IMR-90 (cell line): ENCODE measurements at regions not wholly inside any gene's neighbourhood (a gene's known extent, or its start where the extent isn't known, plus 50 kb on each side); places are given as distances from the start of the nearest gene placed in this dataset.
A peak's percentile ranks its signal among the peaks of the same experiment; 100 is the strongest.
"Not testable (repeated sequence)": the region's sequence is repeated elsewhere in the genome, so short reads cannot be mapped to it uniquely, and the experiment has no call there.

Experiments
- ATAC-seq: fragments of 200-7000 bp; cut with Tn5 transposase; 2 replicates; pipeline ENCODE4 v1.9.1; 2020; ENCODE audit warnings: low read depth, mild to moderate bottlenecking, moderate library complexity
- BruUV-seq: library from RNA; stranded (reverse); fragments of 400-500 nt; replicated peaks from 2 replicates; lab custom pipeline; 2021; lab: Mats Ljungman, UMichigan
- CTCF ChIA-PET: fragments of 300-600 bp; formaldehyde crosslinking; extraction: SDS; loops from one replicate; lab custom pipeline; 2021; ENCODE audit warnings: antibody characterized with exemption; lab: Yijun Ruan, JAX
- POLR2A ChIA-PET: fragments of 300-600 bp; sonication (Branson Sonifier 250); formaldehyde crosslinking; loops from one replicate; lab custom pipeline; 2022; ENCODE audit warnings: antibody characterized with exemption; ENCODE audit not compliant: unreplicated experiment; lab: Charles Lee
- DNase-seq: peaks from one replicate; pipeline ENCODE4 v3.0.0; 2013
- H2AFZ ChIP-seq: replicated peaks from 2 replicates; pipeline ENCODE3; 2013; ENCODE audit warnings: low read length, mild to moderate bottlenecking; ENCODE audit not compliant: poor library complexity
- H2AK5ac ChIP-seq: 2 replicates; pipeline ENCODE4 v1.6.1; 2013; ENCODE audit warnings: low read depth, low read length, inconsistent platforms
- H2AK9ac ChIP-seq: replicated peaks from 2 replicates; pipeline ENCODE3; 2013; ENCODE audit warnings: mild to moderate bottlenecking, low read depth, low read length, moderate library complexity; ENCODE audit not compliant: poor library complexity
- H2BK120ac ChIP-seq: 2 replicates; pipeline ENCODE4 v1.6.1; 2013; ENCODE audit warnings: low read depth, low read length, inconsistent platforms
- H2BK15ac ChIP-seq: 3 replicates; pipeline ENCODE4 v1.6.1; 2013; ENCODE audit warnings: low read depth, low read length, inconsistent platforms
- H2BK20ac ChIP-seq: 2 replicates; pipeline ENCODE4 v1.6.1; 2013; ENCODE audit warnings: low read depth, mild to moderate bottlenecking, inconsistent platforms, low read length, moderate library complexity
- H2BK5ac ChIP-seq: 2 replicates; pipeline ENCODE4 v1.6.1; 2013; ENCODE audit warnings: mild to moderate bottlenecking, low read depth, low read length, inconsistent platforms; ENCODE audit not compliant: poor library complexity, severe bottlenecking
- H3K14ac ChIP-seq: replicated peaks from 2 replicates; pipeline ENCODE4 v1.6.1; 2013; ENCODE audit warnings: low read depth, low read length, inconsistent platforms
- H3K18ac ChIP-seq: 2 replicates; pipeline ENCODE4 v1.6.1; 2013; ENCODE audit warnings: low read depth, low read length, control low read depth
- H3K23ac ChIP-seq: 2 replicates; pipeline ENCODE4 v1.6.1; 2013; ENCODE audit warnings: low read depth, low read length, inconsistent platforms
- H3K27ac ChIP-seq: 2 replicates; pipeline ENCODE4 v1.5.1; 2013; ENCODE audit warnings: mild to moderate bottlenecking, control low read depth, low read length; ENCODE audit not compliant: insufficient read depth
- H3K27me3 ChIP-seq: 2 replicates; pipeline ENCODE4 v1.6.1; 2013; ENCODE audit warnings: low read length; ENCODE audit not compliant: control insufficient read depth, insufficient read depth
- H3K36me3 ChIP-seq: 2 replicates; pipeline ENCODE4 v1.6.1; 2013; ENCODE audit warnings: low read length, mixed read lengths; ENCODE audit not compliant: control insufficient read depth, insufficient read depth
- H3K4ac ChIP-seq: 2 replicates; pipeline ENCODE4 v1.6.1; 2013; ENCODE audit warnings: low read depth, low read length, inconsistent platforms
- H3K4me1 ChIP-seq: 2 replicates; pipeline ENCODE4 v1.6.1; 2013; ENCODE audit warnings: low read length, mixed read lengths; ENCODE audit not compliant: control insufficient read depth, insufficient read depth
- H3K4me2 ChIP-seq: 2 replicates; pipeline ENCODE4 v1.6.1; 2013; ENCODE audit warnings: low read depth, mild to moderate bottlenecking, control low read depth, low read length, moderate library complexity
- H3K4me3 ChIP-seq: 2 replicates; pipeline ENCODE4 v1.5.1; 2013; ENCODE audit warnings: low read depth, mild to moderate bottlenecking, control low read depth, low read length, moderate library complexity; ENCODE audit not compliant: insufficient read depth
- H3K56ac ChIP-seq: 2 replicates; pipeline ENCODE4 v1.6.1; 2013; ENCODE audit warnings: low read length, inconsistent platforms; ENCODE audit not compliant: insufficient read depth; ENCODE audit errors: extremely low read depth
- H3K79me1 ChIP-seq, 2 experiments: 2 replicates each; pipeline ENCODE4 v1.6.1; 2013; ENCODE audit warnings: low read length in 2 of 2, inconsistent platforms in 1 of 2, low read depth in 1 of 2
- H3K9ac ChIP-seq: 2 replicates; pipeline ENCODE4 v1.6.1; 2013; ENCODE audit warnings: low read depth, low read length, control low read depth
- H3K9me1 ChIP-seq: 2 replicates; pipeline ENCODE4 v1.6.1; 2013; ENCODE audit warnings: low read length, inconsistent platforms; ENCODE audit not compliant: insufficient read depth
- H3K9me3 ChIP-seq: 2 replicates; pipeline ENCODE4 v1.6.1; 2013; ENCODE audit warnings: low read length; ENCODE audit not compliant: control insufficient read depth, insufficient read depth
- H4K20me1 ChIP-seq: 2 replicates; pipeline ENCODE4 v1.6.1; 2013; ENCODE audit warnings: low read length, inconsistent platforms; ENCODE audit not compliant: insufficient read depth
- H4K5ac ChIP-seq: 2 replicates; pipeline ENCODE4 v1.6.1; 2013; ENCODE audit warnings: mild to moderate bottlenecking, low read depth, low read length, control low read depth
- H4K8ac ChIP-seq, 2 experiments: 2 replicates each; pipeline ENCODE4 v1.6.1; 2013; ENCODE audit warnings: low read depth in 2 of 2, low read length in 2 of 2, control low read depth in 1 of 2, inconsistent platforms in 1 of 2
- H4K91ac ChIP-seq: 2 replicates; pipeline ENCODE4 v1.6.1; 2013; ENCODE audit warnings: low read depth, low read length, inconsistent platforms; ENCODE audit not compliant: insufficient read depth
- WGBS, 2 experiments: methylation state at CpG; one replicate each; pipeline versions ENCODE4 v1.1.5 to v1.1.7; 2013; ENCODE audit warnings: missing lambda C conversion rate in 2 of 2; ENCODE audit not compliant: insufficient read length in 1 of 2; ENCODE audit errors: extremely low coverage in 2 of 2; 5-methylcytosine and 5-hydroxymethylcytosine counted together
- dilution Hi-C: fragments of 300-500 bp; cut with HindIII; formaldehyde crosslinking; loops from one replicate; pipeline ENCODE4 v1.14.3; 2018; ENCODE audit warnings: low sequenced_read_pairs; ENCODE audit not compliant: unreplicated experiment
- in situ Hi-C: fragments of 300-500 bp; cut with MboI; formaldehyde crosslinking; loops from 3 replicates; pipeline ENCODE4 v1.14.3; 2019; ENCODE audit warnings: low sequenced_read_pairs, inconsistent platforms, mixed read lengths
- intact Hi-C: fragments of 100-400 bp; cut with micrococcal nuclease; formaldehyde crosslinking; loops from 2 replicates; pipeline ENCODE4 v1.10.0; 2022

GRCh38 chr9:41033877-41034276, 94.6 kb downstream of the FOXD4L6 start:
- H3K18ac ChIP-seq, H3K56ac ChIP-seq, H3K4me1 ChIP-seq, H2AK5ac ChIP-seq, H4K20me1 ChIP-seq, H3K27me3 ChIP-seq, H3K9me1 ChIP-seq, CTCF ChIA-PET, H3K4me2 ChIP-seq, H3K9ac ChIP-seq, H3K14ac ChIP-seq, H4K5ac ChIP-seq, in situ Hi-C loops, H2BK5ac ChIP-seq, H3K36me3 ChIP-seq, dilution Hi-C loops, H3K4ac ChIP-seq, H3K27ac ChIP-seq, H2AK9ac ChIP-seq, H4K8ac ChIP-seq, POLR2A ChIA-PET, H2BK15ac ChIP-seq, H2BK20ac ChIP-seq, intact Hi-C loops, H3K9me3 ChIP-seq, H3K23ac ChIP-seq, BruUV-seq, H2BK120ac ChIP-seq, H3K79me1 ChIP-seq, H2AFZ ChIP-seq, H4K91ac ChIP-seq, H3K4me3 ChIP-seq: not testable (repeated sequence)
- DNase-seq (peak; percentile 51), ATAC-seq (peak; percentile 19)
- no CpG with 5 or more reads among the region's 4 CpGs for WGBS, 2 experiments

- H3K4me3 ChIP-seq, H3K56ac ChIP-seq, intact Hi-C loops, H4K20me1 ChIP-seq, H3K9me1 ChIP-seq, ATAC-seq, H4K5ac ChIP-seq, BruUV-seq, POLR2A ChIA-PET, CTCF ChIA-PET, in situ Hi-C loops, H3K27me3 ChIP-seq, H4K8ac ChIP-seq, H3K4ac ChIP-seq, H3K23ac ChIP-seq, H2BK120ac ChIP-seq, H2BK20ac ChIP-seq, H3K4me1 ChIP-seq, H3K14ac ChIP-seq, H3K18ac ChIP-seq, H2AK9ac ChIP-seq, H3K4me2 ChIP-seq, H3K9me3 ChIP-seq, dilution Hi-C loops, H3K27ac ChIP-seq, H3K36me3 ChIP-seq, H2AK5ac ChIP-seq, H2BK5ac ChIP-seq, DNase-seq, H2BK15ac ChIP-seq, H3K9ac ChIP-seq, H3K79me1 ChIP-seq, H2AFZ ChIP-seq, H4K91ac ChIP-seq: not testable (repeated sequence)
- WGBS, 2 experiments, result 80% methylated on average over 1 of the region's 3 CpGs; no CpG with 5 or more reads in 1 of the 2 experiments
Measured at GRCh38 chr9:41033360-41033759, 95.1 kb downstream of the FOXD4L6 start.
